SK-N-SH (cell line): ENCODE measurements at regions not wholly inside any gene's neighbourhood (a gene's known extent, or its start where the extent isn't known, plus 50 kb on each side); places are given as distances from the start of the nearest gene placed in this dataset.

ENCODE experiments used
- CTCF ChIA-PET: fragments of 300-600, 350-600 bp; formaldehyde crosslinking; extraction: SDS; loops from one replicate; lab custom pipeline; 2021; lab: Yijun Ruan, JAX
- POLR2A ChIA-PET: fragments of 350-600 bp; sonication (Branson Sonifier 250); formaldehyde crosslinking; extraction: SDS; loops from one replicate; lab custom pipeline; 2020; ENCODE audit warnings: antibody characterized with exemption, inconsistent platforms; lab: Yijun Ruan, JAX
- DNase-seq: peaks from one replicate; pipeline ENCODE4 v3.0.0; 2012
- H2AFZ ChIP-seq: fragments of 200-600 bp; sonication (generic); 2 replicates; pipeline ENCODE4 v1.8.1; 2016; ENCODE audit warnings: antibody characterized with exemption, mild to moderate bottlenecking, low read depth
- H3F3A ChIP-seq: fragments of 200-600 bp; sonication (generic); replicated peaks from 2 replicates; pipeline ENCODE3; 2016; ENCODE audit warnings: antibody characterized with exemption, mild to moderate bottlenecking; ENCODE audit not compliant: insufficient read depth
- H3K27ac ChIP-seq, 2 experiments: fragments of 200-500 bp in 1 of 2; fragments of 200-600 bp in 1 of 2; sonication (Bioruptor generic) in 1 of 2; sonication (generic), shearing (Covaris generic) in 1 of 2; 2 replicates each; pipeline versions ENCODE4 v1.5.1 to v1.6.1; 2014 to 2016; ENCODE audit warnings: low read depth in 2 of 2, inconsistent platforms in 1 of 2, low read length in 1 of 2, mild to moderate bottlenecking in 1 of 2, mixed read lengths in 1 of 2
- H3K27me3 ChIP-seq: fragments of 200-600 bp; sonication (generic), shearing (Covaris generic); 2 replicates; pipeline ENCODE4 v1.6.1; 2016; ENCODE audit warnings: mixed run types; ENCODE audit not compliant: insufficient read depth
- H3K36me3 ChIP-seq, 2 experiments: fragments of 200-500 bp in 1 of 2; fragments of 200-600 bp in 1 of 2; sonication (Bioruptor generic) in 1 of 2; sonication (generic) in 1 of 2; replicated peaks in 1 of 2; 2 replicates each; pipeline versions ENCODE3 to v1.5.1; 2014 to 2016; ENCODE audit warnings: low read length in 1 of 2, mild to moderate bottlenecking in 1 of 2; ENCODE audit not compliant: insufficient read depth in 2 of 2, control insufficient read depth in 1 of 2
- H3K4me1 ChIP-seq, 2 experiments: fragments of 200-500 bp in 1 of 2; fragments of 200-600 bp in 1 of 2; sonication (Bioruptor generic) in 1 of 2; sonication (generic), shearing (Covaris generic) in 1 of 2; 2 replicates each; pipeline versions ENCODE4 v1.5.1 to v1.6.1; 2014 to 2016; ENCODE audit warnings: low read depth in 1 of 2, low read length in 1 of 2, mixed run types in 1 of 2; ENCODE audit not compliant: insufficient read depth in 2 of 2, control insufficient read depth in 1 of 2
- H3K4me2 ChIP-seq: fragments of 200-600 bp; sonication (generic), shearing (Covaris generic); 2 replicates; pipeline ENCODE4 v1.6.1; 2017; ENCODE audit warnings: mixed run types
- H3K4me3 ChIP-seq, 2 experiments: fragments of 200-500 bp in 1 of 2; fragments of 200-600 bp in 1 of 2; sonication (Bioruptor generic) in 1 of 2; sonication (generic), shearing (Covaris generic) in 1 of 2; 2 replicates each; pipeline versions ENCODE4 v1.5.1 to v1.8.1; 2014 to 2016; ENCODE audit warnings: low read depth in 2 of 2, inconsistent platforms in 1 of 2, low read length in 1 of 2, mild to moderate bottlenecking in 1 of 2, mixed read lengths in 1 of 2, moderate library complexity in 1 of 2
- H3K79me2 ChIP-seq: fragments of 200-600 bp; sonication (generic); 2 replicates; pipeline ENCODE4 v1.8.1; 2017; ENCODE audit warnings: mild to moderate bottlenecking; ENCODE audit not compliant: insufficient read depth
- H3K9ac ChIP-seq: fragments of 200-600 bp; sonication (generic); 2 replicates; pipeline ENCODE4 v1.6.1; 2017; ENCODE audit warnings: mixed run types
- H3K9me2 ChIP-seq: fragments of 200-600 bp; sonication (generic); 2 replicates; pipeline ENCODE4 v1.6.1; 2017; ENCODE audit warnings: mixed run types
- H3K9me3 ChIP-seq: fragments of 200-600 bp; sonication (generic); 2 replicates; pipeline ENCODE4 v1.6.1; 2017; ENCODE audit warnings: mixed run types, mild to moderate bottlenecking, moderate library complexity
- H4K20me1 ChIP-seq: fragments of 200-600 bp; sonication (generic); 2 replicates; pipeline ENCODE4 v1.6.1; 2017; ENCODE audit warnings: mild to moderate bottlenecking, mixed run types; ENCODE audit not compliant: insufficient read depth
- CHD2 ChIP-seq: fragments of 150-350 bp; IDR thresholded peaks from 2 replicates; pipeline ENCODE4 v1.6.1; 2018; ENCODE audit warnings: low read length; ENCODE audit not compliant: partially characterized antibody
- ELF1 ChIP-seq: IDR thresholded peaks from 2 replicates; pipeline ENCODE4 v1.4.0; 2012
- EZH2phosphoT487 ChIP-seq: fragments of 200-600 bp; sonication (generic); IDR thresholded peaks from 2 replicates; pipeline ENCODE4 v1.6.1; 2017; ENCODE audit warnings: low read depth, mixed run types, mild to moderate bottlenecking, antibody characterized with exemption, moderate library complexity, borderline replicate concordance
- FOXM1 ChIP-seq: IDR thresholded peaks from 2 replicates; pipeline ENCODE4 v1.4.0; 2012; ENCODE audit warnings: low read depth, mild to moderate bottlenecking
- GABPA ChIP-seq: IDR thresholded peaks from 2 replicates; pipeline ENCODE4 v1.4.0; 2012; ENCODE audit warnings: low read depth, mild to moderate bottlenecking
- MXI1 ChIP-seq: IDR thresholded peaks from 2 replicates; pipeline ENCODE4 v1.6.1; 2012; ENCODE audit warnings: mild to moderate bottlenecking, low read depth, low read length, improper control_type of control experiment
- NRF1 ChIP-seq: IDR thresholded peaks from 2 replicates; pipeline ENCODE4 v1.6.1; 2012; ENCODE audit warnings: low read depth, mild to moderate bottlenecking, low read length
- RAD21 ChIP-seq: IDR thresholded peaks from 2 replicates; pipeline ENCODE4 v1.6.1; 2012; ENCODE audit warnings: mild to moderate bottlenecking, low read length
- RCOR1 ChIP-seq: fragments of 150-350 bp; IDR thresholded peaks from 2 replicates; pipeline ENCODE4 v1.6.1; 2017; ENCODE audit warnings: antibody characterized with exemption, low read length
- REST ChIP-seq: IDR thresholded peaks from 2 replicates; pipeline ENCODE4 v1.6.1; 2012; ENCODE audit warnings: mild to moderate bottlenecking, low read depth, low read length, moderate library complexity
- SIN3A ChIP-seq: IDR thresholded peaks from 2 replicates; pipeline ENCODE4 v1.6.1; 2012; ENCODE audit warnings: low read depth, mild to moderate bottlenecking, low read length, moderate library complexity, borderline replicate concordance
- SMC3 ChIP-seq: IDR thresholded peaks from 2 replicates; pipeline ENCODE4 v1.6.1; 2012; ENCODE audit warnings: low read depth, low read length, improper control_type of control experiment
- TAF1 ChIP-seq: IDR thresholded peaks from 2 replicates; pipeline ENCODE4 v1.6.1; 2012; ENCODE audit warnings: low read depth, mild to moderate bottlenecking, low read length, moderate library complexity, borderline replicate concordance
- TEAD4 ChIP-seq: IDR thresholded peaks from 2 replicates; pipeline ENCODE4 v1.4.0; 2012; ENCODE audit warnings: mild to moderate bottlenecking, borderline replicate concordance; ENCODE audit not compliant: insufficient read depth
- USF2 ChIP-seq: fragments of 150-350 bp; IDR thresholded peaks from 2 replicates; pipeline ENCODE4 v1.6.1; 2017; ENCODE audit warnings: antibody characterized with exemption, low read length, low read depth, borderline replicate concordance
- YY1 ChIP-seq: IDR thresholded peaks from 2 replicates; pipeline ENCODE4 v1.4.0; 2012; ENCODE audit warnings: low read depth, mild to moderate bottlenecking
- WGBS: methylation state at CpG from one replicate; pipeline ENCODE4 v1.1.6; 2017; ENCODE audit warnings: low lambda C conversion rate; 5-methylcytosine and 5-hydroxymethylcytosine counted together

- no peak for DNase-seq
- Histone ChIP-seq H3K4me3 (no peak overlapping the region), H4K20me1 (no peaks in the 10 kb centered on the region), H3K9ac (no peak overlapping the region), H3K9me3 (no peaks in the 10 kb centered on the region), H3K79me2 (no peaks in the 10 kb centered on the region), H3K4me1 (peaks cover 0 to 2% of the 10 kb centered on the region in 2 experiments; a peak in 2 of 4 replicates), H3K9me2 (no peaks in the 10 kb centered on the region), H3K4me2 (no peak overlapping the region), H3K36me3 (no peaks in the 10 kb centered on the region), H3K27me3 (no peaks in the 10 kb centered on the region), H3F3A (no peaks in the 10 kb centered on the region), H3K27ac (no peak overlapping the region), H2AFZ (no peak overlapping the region)
- ChIA-PET POLR2A (interaction anchor here (0.6 kb wide), 1 partner anchor 230 kb away, joined by 3 read pairs; no protein-coding TSS in a partner anchor), CTCF (interaction anchor here (1.2 to 1.4 kb wide), 2 partner anchors 9 to 73 kb away, joined by 3 read pairs; no protein-coding TSS in a partner anchor)
- TF ChIP-seq EZH2phosphoT487 = no peak
- TF ChIP-seq NRF1 = no peak
- TF ChIP-seq RCOR1 = no peak
- no peak for TF ChIP-seq TEAD4
- TF ChIP-seq USF2 = no peak
- no peak for TF ChIP-seq SIN3A
- no peak for TF ChIP-seq CHD2
- TF ChIP-seq RAD21 = no peak
- TF ChIP-seq FOXM1 = no peak
- TF ChIP-seq TAF1 = no peak
- no peak for TF ChIP-seq MXI1
- no peak for TF ChIP-seq GABPA
- TF ChIP-seq REST = no peak
- no peak for TF ChIP-seq ELF1
- TF ChIP-seq SMC3 = no peak
- TF ChIP-seq YY1 = no peak
- 77% methylated on average over 10 of the region's 10 CpGs for WGBS
Measured at GRCh38 chr1:198391393-198392020, 149.0 kb downstream of the ATP6V1G3 start.
